Mammary epithelial cell (primary cell): ENCODE measurements at regions not wholly inside any gene's neighbourhood (a gene's known extent, or its start where the extent isn't known, plus 50 kb on each side); places are given as distances from the start of the nearest gene placed in this dataset.

ENCODE experiments used
- EZH2 ChIP-seq: IDR thresholded peaks from 2 replicates; pipeline ENCODE4 v1.6.1; 2012; ENCODE audit warnings: low read length, inconsistent platforms, borderline replicate concordance
- TF ChIP-seq, protein P1 (sequence below), 2 donors: IDR thresholded peaks in 1 of 2; conservative IDR thresholded peaks in 1 of 2; 2 replicates each; pipeline ENCODE4 v1.5.1; 2011 to 2012; ENCODE audit warnings: inconsistent platforms in 2 of 2, low read length in 2 of 2, mild to moderate bottlenecking in 2 of 2, control low read depth in 1 of 2, low read depth in 1 of 2; ENCODE audit not compliant: insufficient read depth in 1 of 2; ENCODE audit errors: extremely low read depth in 1 of 2

DNA sequence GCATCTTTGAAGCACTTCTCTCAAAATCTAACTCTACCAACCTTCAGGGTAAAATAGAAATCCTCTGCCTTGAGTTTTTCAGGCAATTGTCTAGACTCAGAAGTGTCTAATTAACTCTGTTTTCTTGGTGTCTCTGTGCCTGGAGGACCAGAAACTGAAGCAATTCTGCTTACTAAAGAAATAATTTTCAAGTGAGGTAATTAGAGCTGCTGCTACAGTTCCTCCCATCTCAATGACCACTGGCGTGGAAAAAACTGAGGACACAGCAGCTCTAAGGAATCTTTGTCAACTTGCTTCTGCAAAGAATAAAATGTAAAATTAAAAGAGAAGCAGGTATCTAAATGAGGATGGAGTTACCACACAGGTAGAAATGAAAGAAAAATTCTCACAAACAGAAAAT is 785.0 kb downstream of the PRELID2 start:
- TF ChIP-seq, protein P1, sequence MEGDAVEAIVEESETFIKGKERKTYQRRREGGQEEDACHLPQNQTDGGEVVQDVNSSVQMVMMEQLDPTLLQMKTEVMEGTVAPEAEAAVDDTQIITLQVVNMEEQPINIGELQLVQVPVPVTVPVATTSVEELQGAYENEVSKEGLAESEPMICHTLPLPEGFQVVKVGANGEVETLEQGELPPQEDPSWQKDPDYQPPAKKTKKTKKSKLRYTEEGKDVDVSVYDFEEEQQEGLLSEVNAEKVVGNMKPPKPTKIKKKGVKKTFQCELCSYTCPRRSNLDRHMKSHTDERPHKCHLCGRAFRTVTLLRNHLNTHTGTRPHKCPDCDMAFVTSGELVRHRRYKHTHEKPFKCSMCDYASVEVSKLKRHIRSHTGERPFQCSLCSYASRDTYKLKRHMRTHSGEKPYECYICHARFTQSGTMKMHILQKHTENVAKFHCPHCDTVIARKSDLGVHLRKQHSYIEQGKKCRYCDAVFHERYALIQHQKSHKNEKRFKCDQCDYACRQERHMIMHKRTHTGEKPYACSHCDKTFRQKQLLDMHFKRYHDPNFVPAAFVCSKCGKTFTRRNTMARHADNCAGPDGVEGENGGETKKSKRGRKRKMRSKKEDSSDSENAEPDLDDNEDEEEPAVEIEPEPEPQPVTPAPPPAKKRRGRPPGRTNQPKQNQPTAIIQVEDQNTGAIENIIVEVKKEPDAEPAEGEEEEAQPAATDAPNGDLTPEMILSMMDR (conservative IDR thresholded peaks at IDR 0.05 in 1 of 2, IDR thresholded peaks at IDR 0.05 in 1 of 2; ENCODE audit: extremely low read depth in 1 of 2, insufficient read depth in 1 of 2, low read depth in 1 of 2, low read length in 2 of 2) = no peak
- TF ChIP-seq EZH2 = no peak
